ENCODE measurements at regions not wholly inside any gene's neighbourhood (a gene's known extent, or its start where the extent isn't known, plus 50 kb on each side); places are given as distances from the start of the nearest gene placed in this dataset.

DNA sequence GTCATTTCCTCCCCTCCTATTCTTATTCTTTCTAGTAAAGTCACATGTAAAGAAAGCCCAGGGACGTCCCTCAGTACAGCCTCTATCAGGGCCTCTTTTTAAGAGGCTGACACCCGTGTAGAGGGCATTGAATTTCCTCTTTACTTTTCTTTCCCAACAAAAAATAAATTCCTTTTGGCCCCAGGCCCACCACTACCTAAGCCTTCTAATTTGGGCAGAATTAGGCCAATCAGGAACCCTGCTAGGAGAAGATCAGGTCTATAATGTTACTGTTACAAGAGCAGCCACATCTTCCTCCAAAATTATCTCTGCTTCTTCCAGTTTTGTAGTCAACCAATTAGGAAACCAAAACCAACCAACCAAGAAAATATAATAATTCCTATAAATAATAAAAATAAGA lies 189.6 kb upstream of the NREP start:
- TF ChIP-seq GABPA (IDR thresholded peaks at IDR 0.05; ENCODE audit: low read depth) = no peak
- no peak for TF ChIP-seq POLR2AphosphoS5 (IDR thresholded peaks at IDR 0.05; ENCODE audit: low read depth)
- TF ChIP-seq, protein P1, sequence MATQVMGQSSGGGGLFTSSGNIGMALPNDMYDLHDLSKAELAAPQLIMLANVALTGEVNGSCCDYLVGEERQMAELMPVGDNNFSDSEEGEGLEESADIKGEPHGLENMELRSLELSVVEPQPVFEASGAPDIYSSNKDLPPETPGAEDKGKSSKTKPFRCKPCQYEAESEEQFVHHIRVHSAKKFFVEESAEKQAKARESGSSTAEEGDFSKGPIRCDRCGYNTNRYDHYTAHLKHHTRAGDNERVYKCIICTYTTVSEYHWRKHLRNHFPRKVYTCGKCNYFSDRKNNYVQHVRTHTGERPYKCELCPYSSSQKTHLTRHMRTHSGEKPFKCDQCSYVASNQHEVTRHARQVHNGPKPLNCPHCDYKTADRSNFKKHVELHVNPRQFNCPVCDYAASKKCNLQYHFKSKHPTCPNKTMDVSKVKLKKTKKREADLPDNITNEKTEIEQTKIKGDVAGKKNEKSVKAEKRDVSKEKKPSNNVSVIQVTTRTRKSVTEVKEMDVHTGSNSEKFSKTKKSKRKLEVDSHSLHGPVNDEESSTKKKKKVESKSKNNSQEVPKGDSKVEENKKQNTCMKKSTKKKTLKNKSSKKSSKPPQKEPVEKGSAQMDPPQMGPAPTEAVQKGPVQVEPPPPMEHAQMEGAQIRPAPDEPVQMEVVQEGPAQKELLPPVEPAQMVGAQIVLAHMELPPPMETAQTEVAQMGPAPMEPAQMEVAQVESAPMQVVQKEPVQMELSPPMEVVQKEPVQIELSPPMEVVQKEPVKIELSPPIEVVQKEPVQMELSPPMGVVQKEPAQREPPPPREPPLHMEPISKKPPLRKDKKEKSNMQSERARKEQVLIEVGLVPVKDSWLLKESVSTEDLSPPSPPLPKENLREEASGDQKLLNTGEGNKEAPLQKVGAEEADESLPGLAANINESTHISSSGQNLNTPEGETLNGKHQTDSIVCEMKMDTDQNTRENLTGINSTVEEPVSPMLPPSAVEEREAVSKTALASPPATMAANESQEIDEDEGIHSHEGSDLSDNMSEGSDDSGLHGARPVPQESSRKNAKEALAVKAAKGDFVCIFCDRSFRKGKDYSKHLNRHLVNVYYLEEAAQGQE (IDR thresholded peaks at IDR 0.05; ENCODE audit: insufficient replicate concordance, low read depth) = no peak
- TF ChIP-seq, protein P2, sequence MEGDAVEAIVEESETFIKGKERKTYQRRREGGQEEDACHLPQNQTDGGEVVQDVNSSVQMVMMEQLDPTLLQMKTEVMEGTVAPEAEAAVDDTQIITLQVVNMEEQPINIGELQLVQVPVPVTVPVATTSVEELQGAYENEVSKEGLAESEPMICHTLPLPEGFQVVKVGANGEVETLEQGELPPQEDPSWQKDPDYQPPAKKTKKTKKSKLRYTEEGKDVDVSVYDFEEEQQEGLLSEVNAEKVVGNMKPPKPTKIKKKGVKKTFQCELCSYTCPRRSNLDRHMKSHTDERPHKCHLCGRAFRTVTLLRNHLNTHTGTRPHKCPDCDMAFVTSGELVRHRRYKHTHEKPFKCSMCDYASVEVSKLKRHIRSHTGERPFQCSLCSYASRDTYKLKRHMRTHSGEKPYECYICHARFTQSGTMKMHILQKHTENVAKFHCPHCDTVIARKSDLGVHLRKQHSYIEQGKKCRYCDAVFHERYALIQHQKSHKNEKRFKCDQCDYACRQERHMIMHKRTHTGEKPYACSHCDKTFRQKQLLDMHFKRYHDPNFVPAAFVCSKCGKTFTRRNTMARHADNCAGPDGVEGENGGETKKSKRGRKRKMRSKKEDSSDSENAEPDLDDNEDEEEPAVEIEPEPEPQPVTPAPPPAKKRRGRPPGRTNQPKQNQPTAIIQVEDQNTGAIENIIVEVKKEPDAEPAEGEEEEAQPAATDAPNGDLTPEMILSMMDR (IDR thresholded peaks at IDR 0.05; ENCODE audit: insufficient read depth, low read length) = no peak
- no peak for TF ChIP-seq SPI1 (IDR thresholded peaks at IDR 0.05; ENCODE audit: borderline replicate concordance, low read depth)
- no peak overlapping the region for H3K27ac ChIP-seq (replicated peaks)
- H3K27me3 ChIP-seq (ENCODE audit: insufficient read depth, poor library complexity, severe bottlenecking) = no peaks in the 10 kb centered on the region
- H3K4me3 ChIP-seq (replicated peaks; ENCODE audit: insufficient read depth, low read length) = no peak overlapping the region
- DNase-seq (ENCODE audit: low read depth in 1 of 2, low spot score in 1 of 2) = no peak

DNA sequence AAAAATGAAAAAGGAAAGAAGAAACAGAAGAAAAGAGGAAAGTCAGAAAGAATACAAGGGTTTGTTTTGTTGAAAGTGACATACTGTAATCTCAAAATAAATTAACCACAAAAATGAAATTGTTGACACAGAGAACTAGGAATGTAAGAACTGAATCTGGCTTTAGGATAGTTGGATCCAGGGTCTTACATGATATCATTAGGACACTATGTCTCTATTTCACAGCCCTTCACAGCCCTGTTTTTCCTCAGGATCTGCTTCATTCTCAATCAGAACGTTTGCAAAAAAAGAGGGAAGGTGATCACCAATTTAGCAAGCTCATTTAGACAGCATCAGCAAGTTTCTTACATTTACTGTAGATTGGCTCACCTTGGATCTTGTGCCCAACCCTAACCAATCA lies 188.5 kb upstream of the NREP start:
- no peaks in the 10 kb centered on the region for H3K27me3 ChIP-seq (ENCODE audit: insufficient read depth, poor library complexity, severe bottlenecking)

DNA sequence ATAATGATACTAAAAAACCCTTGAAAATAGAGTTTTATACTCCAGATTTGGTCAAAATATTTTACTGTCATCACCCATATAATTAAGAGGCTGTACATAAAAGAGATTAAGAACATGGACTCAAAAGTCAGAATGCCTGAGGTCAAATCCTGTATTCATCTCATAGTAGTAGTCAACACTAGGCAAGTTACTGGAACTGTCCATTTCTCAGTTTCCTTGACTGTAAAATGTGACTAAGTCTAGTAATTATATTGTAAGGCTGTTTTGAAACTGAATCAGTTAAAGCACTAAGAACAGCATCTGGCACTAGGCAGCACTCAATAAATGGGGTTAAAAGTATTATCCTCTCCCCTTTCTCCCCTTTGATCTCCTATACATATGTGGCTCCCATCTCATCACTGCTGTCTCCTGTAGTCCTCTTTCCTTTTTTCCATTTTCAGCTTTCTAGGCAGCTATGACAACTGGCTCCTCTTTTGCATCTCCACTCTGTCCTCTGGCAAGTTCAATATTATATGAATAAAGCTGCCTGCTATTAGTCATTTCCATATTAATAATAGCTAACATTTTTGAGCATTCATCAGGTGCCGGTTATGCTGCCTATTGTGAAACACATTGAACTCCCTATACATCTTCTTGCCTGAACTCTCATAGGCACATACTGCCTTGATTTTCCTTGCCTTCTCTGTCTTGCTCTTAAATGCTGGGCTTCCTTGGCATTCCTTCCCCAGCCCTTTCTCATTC lies 185.8 kb upstream of the NREP start:
- Histone ChIP-seq H3K27ac (replicated peaks) (no peak overlapping the region), H3K4me3 (replicated peaks; ENCODE audit: insufficient read depth, low read length) (no peak overlapping the region), H3K27me3 (ENCODE audit: insufficient read depth, poor library complexity, severe bottlenecking) (no peaks in the 10 kb centered on the region)
- no peak for DNase-seq (ENCODE audit: low read depth in 1 of 2, low spot score in 1 of 2)
- TF ChIP-seq POLR2AphosphoS5 (IDR thresholded peaks at IDR 0.05; ENCODE audit: low read depth) (no peak), GABPA (IDR thresholded peaks at IDR 0.05; ENCODE audit: low read depth) (no peak), SPI1 (IDR thresholded peaks at IDR 0.05; ENCODE audit: borderline replicate concordance, low read depth) (no peak)
- TF ChIP-seq, protein P1 (IDR thresholded peaks at IDR 0.05; ENCODE audit: insufficient replicate concordance, low read depth) = no peak
- TF ChIP-seq, protein P2 (IDR thresholded peaks at IDR 0.05; ENCODE audit: insufficient read depth, low read length) = no peak

More for the DNA sequence above, 188.5 kb upstream of the NREP start:
- DNase-seq (ENCODE audit: low read depth in 1 of 2, low spot score in 1 of 2) = no peak
- no peak overlapping the region for H3K4me3 ChIP-seq (replicated peaks; ENCODE audit: insufficient read depth, low read length)
- TF ChIP-seq, protein P2 (IDR thresholded peaks at IDR 0.05; ENCODE audit: insufficient read depth, low read length) = no peak
- TF ChIP-seq SPI1 (IDR thresholded peaks at IDR 0.05; ENCODE audit: borderline replicate concordance, low read depth) (no peak), GABPA (IDR thresholded peaks at IDR 0.05; ENCODE audit: low read depth) (no peak), POLR2AphosphoS5 (IDR thresholded peaks at IDR 0.05; ENCODE audit: low read depth) (no peak)
- TF ChIP-seq, protein P1 (IDR thresholded peaks at IDR 0.05; ENCODE audit: insufficient replicate concordance, low read depth) = no peak
- no peak overlapping the region for H3K27ac ChIP-seq (replicated peaks)
